Loucy (cell line): ENCODE measurements at regions not wholly inside any gene's neighbourhood (a gene's known extent, or its start where the extent isn't known, plus 50 kb on each side); places are given as distances from the start of the nearest gene placed in this dataset.

ENCODE experiments used
- H2AFZ ChIP-seq: fragments of 200-600 bp; sonication (generic); 2 replicates; pipeline ENCODE4 v1.6.0; 2016; ENCODE audit warnings: antibody characterized with exemption, mild to moderate bottlenecking, low read length, moderate library complexity
- H3F3A ChIP-seq: fragments of 200-600 bp; 2 replicates; pipeline ENCODE4 v1.6.0; 2016; ENCODE audit warnings: antibody characterized with exemption, low read depth, mild to moderate bottlenecking
- H3K27me3 ChIP-seq: fragments of 200-600 bp; sonication (generic); 2 replicates; pipeline ENCODE4 v1.6.1; 2014; ENCODE audit warnings: low read length, mild to moderate bottlenecking; ENCODE audit not compliant: insufficient read depth, poor library complexity, severe bottlenecking
- H3K36me3 ChIP-seq: fragments of 200-600 bp; sonication (generic); 2 replicates; pipeline ENCODE4 v1.6.1; 2016; ENCODE audit warnings: low read length; ENCODE audit not compliant: insufficient read depth
- H3K4me1 ChIP-seq: fragments of 200-600 bp; sonication (generic); 2 replicates; pipeline ENCODE4 v1.5.1; 2014; ENCODE audit warnings: low read length, mild to moderate bottlenecking; ENCODE audit not compliant: insufficient read depth, poor library complexity, severe bottlenecking
- H3K4me2 ChIP-seq: fragments of 200-600 bp; sonication (generic); 2 replicates; pipeline ENCODE4 v1.6.0; 2014; ENCODE audit warnings: antibody characterized with exemption, low read length, low read depth, mild to moderate bottlenecking; ENCODE audit not compliant: poor library complexity, severe bottlenecking
- H3K4me3 ChIP-seq: fragments of 200-600 bp; sonication (generic); 2 replicates; pipeline ENCODE4 v1.5.1; 2014; ENCODE audit warnings: low read length, mild to moderate bottlenecking, mixed read lengths; ENCODE audit not compliant: poor library complexity, severe bottlenecking
- H3K79me2 ChIP-seq: fragments of 200-600 bp; sonication (generic); 2 replicates; pipeline ENCODE4 v1.6.1; 2014; ENCODE audit warnings: low read length; ENCODE audit not compliant: insufficient read depth
- H3K9ac ChIP-seq: fragments of 200-600 bp; sonication (generic); 2 replicates; pipeline ENCODE4 v1.6.0; 2014; ENCODE audit warnings: mild to moderate bottlenecking, low read depth, low read length, moderate library complexity; ENCODE audit not compliant: poor library complexity, severe bottlenecking
- H3K9me2 ChIP-seq: fragments of 200-600 bp; sonication (generic); replicated peaks from 2 replicates; pipeline ENCODE4 v1.6.1; 2016; ENCODE audit warnings: low read depth, low read length, mixed read lengths
- H3K9me3 ChIP-seq: fragments of 200-600 bp; sonication (generic); 2 replicates; pipeline ENCODE4 v1.6.1; 2014; ENCODE audit warnings: mild to moderate bottlenecking, antibody characterized with exemption, low read length, low read depth; ENCODE audit not compliant: insufficient read depth
- H4K20me1 ChIP-seq: fragments of 200-600 bp; sonication (generic); 2 replicates; pipeline ENCODE4 v1.6.0; 2014; ENCODE audit warnings: antibody characterized with exemption, low read length, mild to moderate bottlenecking; ENCODE audit not compliant: insufficient read depth, poor library complexity, severe bottlenecking
- CTCF ChIP-seq: fragments of 200-600 bp; sonication (generic); conservative IDR thresholded peaks from 2 replicates; pipeline ENCODE4 v1.5.1; 2014; ENCODE audit warnings: mild to moderate bottlenecking, antibody characterized with exemption, low read length
- EZH2phosphoT487 ChIP-seq: fragments of 200-600 bp; IDR thresholded peaks from 2 replicates; pipeline ENCODE4 v1.6.1; 2018; ENCODE audit warnings: antibody characterized with exemption, mild to moderate bottlenecking, moderate library complexity, borderline replicate concordance

GRCh38 chrX:149207518-149207917, 297.6 kb downstream of the IDS start:
- Histone ChIP-seq H4K20me1 (no peaks in the 10 kb centered on the region), H3K4me1 (no peaks in the 10 kb centered on the region), H3K27me3 (no peaks in the 10 kb centered on the region)

GRCh38 chrX:149205937-149206336, 299.2 kb downstream of the IDS start:
- Histone ChIP-seq H3K4me2 (no peak overlapping the region), H3F3A (no peaks in the 10 kb centered on the region), H3K4me1 (no peaks in the 10 kb centered on the region), H3K9ac (no peak overlapping the region), H3K4me3 (no peak overlapping the region), H3K9me3 (no peaks in the 10 kb centered on the region), H4K20me1 (no peaks in the 10 kb centered on the region), H3K27me3 (no peaks in the 10 kb centered on the region), H3K79me2 (no peaks in the 10 kb centered on the region), H3K9me2 (no peaks in the 10 kb centered on the region), H2AFZ (no peak overlapping the region), H3K36me3 (no peaks in the 10 kb centered on the region)
- TF ChIP-seq EZH2phosphoT487: no peak

More at GRCh38 chrX:149207518-149207917, 297.6 kb downstream of the IDS start:
- Histone ChIP-seq H3K36me3 (no peaks in the 10 kb centered on the region), H3K4me3 (no peak overlapping the region), H3K9ac (no peak overlapping the region), H3K79me2 (no peaks in the 10 kb centered on the region), H3F3A (no peaks in the 10 kb centered on the region), H3K4me2 (no peak overlapping the region), H2AFZ (no peak overlapping the region), H3K9me3 (no peaks in the 10 kb centered on the region), H3K9me2 (no peaks in the 10 kb centered on the region)
- TF ChIP-seq CTCF (no peak), EZH2phosphoT487 (no peak)

GRCh38 chrX:149205081-149205480, 300.0 kb downstream of the IDS start:
- Histone ChIP-seq H3K27me3 (no peaks in the 10 kb centered on the region), H3K9ac (no peak overlapping the region), H3K79me2 (no peaks in the 10 kb centered on the region), H3K4me2 (no peak overlapping the region), H3F3A (no peaks in the 10 kb centered on the region), H4K20me1 (no peaks in the 10 kb centered on the region), H3K4me1 (no peaks in the 10 kb centered on the region), H3K4me3 (no peak overlapping the region), H3K36me3 (no peaks in the 10 kb centered on the region), H2AFZ (no peak overlapping the region), H3K9me2 (no peaks in the 10 kb centered on the region), H3K9me3 (no peaks in the 10 kb centered on the region)
- no peak for TF ChIP-seq CTCF
- no peak for TF ChIP-seq EZH2phosphoT487

- no peaks in the 10 kb centered on the region for H4K20me1 ChIP-seq
- H3K4me3 ChIP-seq: no peak overlapping the region
- H2AFZ ChIP-seq: no peak overlapping the region
- no peaks in the 10 kb centered on the region for H3K9me2 ChIP-seq
- H3K9me3 ChIP-seq: no peaks in the 10 kb centered on the region
- H3K9ac ChIP-seq: no peak overlapping the region
- H3K27me3 ChIP-seq: no peaks in the 10 kb centered on the region
- H3F3A ChIP-seq: no peaks in the 10 kb centered on the region
- no peaks in the 10 kb centered on the region for H3K36me3 ChIP-seq
- H3K4me2 ChIP-seq: no peak overlapping the region
- H3K4me1 ChIP-seq: no peaks in the 10 kb centered on the region
- TF ChIP-seq CTCF: no peak
- no peak for TF ChIP-seq EZH2phosphoT487
- H3K79me2 ChIP-seq: no peaks in the 10 kb centered on the region
Observed at GRCh38 chrX:149199734-149200133, 305.4 kb downstream of the IDS start.
